ENCODE measurements at regions not wholly inside any gene's neighbourhood (a gene's known extent, or its start where the extent isn't known, plus 50 kb on each side); places are given as distances from the start of the nearest gene placed in this dataset.

- no peak for DNase-seq (ENCODE audit: low spot score)
- in situ Hi-C loops (cut with HindIII; ENCODE audit: low sequenced_read_pairs): no loop called here
These were observed 107.1 kb upstream of the ARHGAP24 start for GRCh38 chr4:85367815-85368214.

GRCh38 chr4:85368240-85368639 lies 106.7 kb upstream of the ARHGAP24 start:
- no peak for DNase-seq (ENCODE audit: low spot score)
- in situ Hi-C loops (cut with HindIII; ENCODE audit: low sequenced_read_pairs): no loop called here

GRCh38 chr4:85368932-85369331 lies 106.0 kb upstream of the ARHGAP24 start:
- in situ Hi-C loops (cut with HindIII; ENCODE audit: low sequenced_read_pairs): no loop called here
- no peak for DNase-seq (ENCODE audit: low spot score)

GRCh38 chr4:85369703-85370380 lies 105.1 kb upstream of the ARHGAP24 start:
- in situ Hi-C loops (cut with HindIII; ENCODE audit: low sequenced_read_pairs): no loop called here
- no peak for DNase-seq (ENCODE audit: low spot score)

- in situ Hi-C loops (cut with HindIII; ENCODE audit: low sequenced_read_pairs): no loop called here
- peak; percentile 11 for DNase-seq (ENCODE audit: low spot score)
These were observed 104.4 kb upstream of the ARHGAP24 start for GRCh38 chr4:85370400-85371032.

GRCh38 chr4:85372966-85373365 lies 102.0 kb upstream of the ARHGAP24 start:
- in situ Hi-C loops (cut with HindIII; ENCODE audit: low sequenced_read_pairs): no loop called here
- DNase-seq (ENCODE audit: low spot score): no peak

GRCh38 chr4:85376285-85376684 lies 98.7 kb upstream of the ARHGAP24 start:
- in situ Hi-C loops (cut with HindIII; ENCODE audit: low sequenced_read_pairs): no loop called here
- DNase-seq (ENCODE audit: low spot score): no peak

- in situ Hi-C loops (cut with HindIII; ENCODE audit: low sequenced_read_pairs): no loop called here
- DNase-seq (ENCODE audit: low spot score): no peak
These were observed 93.0 kb upstream of the ARHGAP24 start for GRCh38 chr4:85381968-85382367.

- no peak for DNase-seq (ENCODE audit: low spot score)
- in situ Hi-C loops (cut with HindIII; ENCODE audit: low sequenced_read_pairs): no loop called here
These were observed 83.9 kb upstream of the ARHGAP24 start for GRCh38 chr4:85391071-85391470.

GRCh38 chr4:85391589-85392410 lies 83.2 kb upstream of the ARHGAP24 start:
- DNase-seq (ENCODE audit: low spot score): no peak
- in situ Hi-C loops (cut with HindIII; ENCODE audit: low sequenced_read_pairs): no loop called here

- in situ Hi-C loops (cut with HindIII; ENCODE audit: low sequenced_read_pairs): no loop called here
- DNase-seq (ENCODE audit: low spot score): no peak
These were observed 81.7 kb upstream of the ARHGAP24 start for GRCh38 chr4:85393201-85393600.

- in situ Hi-C loops (cut with HindIII; ENCODE audit: low sequenced_read_pairs): no loop called here
- no peak for DNase-seq (ENCODE audit: low spot score)
These were observed 76.7 kb upstream of the ARHGAP24 start for GRCh38 chr4:85398276-85398675.

- in situ Hi-C loops (cut with HindIII; ENCODE audit: low sequenced_read_pairs): no loop called here
- DNase-seq (ENCODE audit: low spot score): no peak
These were observed 75.7 kb upstream of the ARHGAP24 start for GRCh38 chr4:85399270-85399669.

GRCh38 chr4:85402371-85402770 lies 72.6 kb upstream of the ARHGAP24 start:
- DNase-seq (ENCODE audit: low spot score): no peak
- in situ Hi-C loops (cut with HindIII; ENCODE audit: low sequenced_read_pairs): no loop called here

GRCh38 chr4:85406185-85406584 lies 68.8 kb upstream of the ARHGAP24 start:
- no peak for DNase-seq (ENCODE audit: low spot score)
- in situ Hi-C loops (cut with HindIII; ENCODE audit: low sequenced_read_pairs): no loop called here

- DNase-seq (ENCODE audit: low spot score): no peak
- in situ Hi-C loops (cut with HindIII; ENCODE audit: low sequenced_read_pairs): no loop called here
These were observed 67.4 kb upstream of the ARHGAP24 start for GRCh38 chr4:85407546-85407945.

- in situ Hi-C loops (cut with HindIII; ENCODE audit: low sequenced_read_pairs): no loop called here
- DNase-seq (ENCODE audit: low spot score): no peak
These were observed 66.6 kb upstream of the ARHGAP24 start for GRCh38 chr4:85408301-85408700.

- no peak for DNase-seq (ENCODE audit: low spot score)
- in situ Hi-C loops (cut with HindIII; ENCODE audit: low sequenced_read_pairs): no loop called here
These were observed 65.7 kb upstream of the ARHGAP24 start for GRCh38 chr4:85409251-85409650.

- no peak for DNase-seq (ENCODE audit: low spot score)
- in situ Hi-C loops (cut with HindIII; ENCODE audit: low sequenced_read_pairs): no loop called here
These were observed 63.6 kb upstream of the ARHGAP24 start for GRCh38 chr4:85411386-85411785.

- DNase-seq (ENCODE audit: low spot score): no peak
- in situ Hi-C loops (cut with HindIII; ENCODE audit: low sequenced_read_pairs): no loop called here
These were observed 60.0 kb upstream of the ARHGAP24 start for GRCh38 chr4:85414972-85415371.
